ENCODE measurements at regions not wholly inside any gene's neighbourhood (a gene's known extent, or its start where the extent isn't known, plus 50 kb on each side); places are given as distances from the start of the nearest gene placed in this dataset.

DNA sequence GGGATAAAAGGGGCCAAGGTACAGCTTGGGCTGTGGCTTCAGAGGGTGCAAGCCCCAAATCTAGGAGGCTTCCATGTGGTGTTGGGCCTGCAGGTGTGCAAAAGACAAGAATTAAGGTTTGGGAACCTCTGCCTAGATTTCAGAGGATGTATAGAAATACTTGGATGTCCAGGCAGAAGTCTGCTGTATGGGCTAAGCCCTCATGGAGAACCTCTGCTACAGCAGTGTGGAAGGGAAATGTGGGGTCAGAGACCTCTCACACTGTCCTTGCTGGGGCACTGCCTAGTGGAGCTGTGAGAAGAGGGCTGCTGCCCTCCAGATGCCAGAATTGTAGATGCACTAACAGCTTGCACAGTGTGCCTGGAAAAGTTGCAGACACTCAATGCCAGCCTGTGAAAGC, 880.6 kb upstream of the ID2 start:
- no peak for FAIRE-seq
- no peaks in the 10 kb centered on the region for H3K9me1 ChIP-seq (ENCODE audit: control insufficient read depth, insufficient read depth, low read length)
- H3K4me1 ChIP-seq (replicated peaks in 1 of 2; ENCODE audit: control insufficient read depth in 2 of 2, insufficient read depth in 2 of 2, low read length in 2 of 2) = no peaks in the 10 kb centered on the region
- in situ Hi-C loops (cut with MboI) = no loop called here
- ChIA-PET CTCF (ENCODE audit: low intra/inter-chr PET ratio) (no interaction called here), POLR2A (no interaction called here)
- TF ChIP-seq KAT2B (IDR thresholded peaks at IDR 0.05; ENCODE audit: low read depth, low read length) (no peak), ZNF592 (IDR thresholded peaks at IDR 0.05) (no peak), SRSF1 (IDR thresholded peaks at IDR 0.05; ENCODE audit: low read depth, low read length) (no peak), ZNF668 (CRISPR knock-in tag; IDR thresholded peaks at IDR 0.05) (no peak), ZNF316 (IDR thresholded peaks at IDR 0.05) (no peak), KLF16 (IDR thresholded peaks at IDR 0.05) (no peak), ZNF121 (CRISPR knock-in tag; conservative IDR thresholded peaks at IDR 0.05) (no peak), HOXB6 (CRISPR knock-in tag; IDR thresholded peaks at IDR 0.05; ENCODE audit: borderline replicate concordance) (no peak), GTF2F1 (IDR thresholded peaks at IDR 0.05; ENCODE audit: low read depth, low read length) (no peak), POU5F1 (IDR thresholded peaks at IDR 0.05; ENCODE audit: borderline replicate concordance, low read depth, low read length, partially characterized antibody) (no peak), KLF6 (CRISPR knock-in tag; IDR thresholded peaks at IDR 0.05; ENCODE audit: borderline replicate concordance) (no peak), NFE2L1 (tag; IDR thresholded peaks at IDR 0.05; ENCODE audit: borderline replicate concordance, low read depth) (no peak), CHCHD3 (CRISPR knock-in tag; IDR thresholded peaks at IDR 0.05) (no peak)
- H4K20me1 ChIP-seq (replicated peaks; ENCODE audit: control insufficient read depth, insufficient read depth, low read length) = no peaks in the 10 kb centered on the region
- no peak for DNase-seq (ENCODE audit: extremely low read depth in 1 of 4, low spot score in 3 of 4)
- no peak overlapping the region for H2AFZ ChIP-seq (ENCODE audit: low read depth, low read length)
- BruUV-seq (replicated peaks) = no TSS peak
- no peak overlapping the region for H3K4me2 ChIP-seq (ENCODE audit: insufficient read depth, low read length)
- no peaks in the 10 kb centered on the region for H3K36me3 ChIP-seq (ENCODE audit: control insufficient read depth, insufficient read depth, low read length)
- H3K9ac ChIP-seq (ENCODE audit: insufficient read depth in 1 of 2, low read depth in 2 of 2, low read length in 2 of 2) = no peak overlapping the region
- intact Hi-C loops (cut with micrococcal nuclease) = no loop called here
- no peak overlapping the region for H3K4me3 ChIP-seq
- no peaks in the 10 kb centered on the region for H3K79me2 ChIP-seq (ENCODE audit: control insufficient read depth, insufficient read depth, low read length)
- no peaks in the 10 kb centered on the region for H3K9me3 ChIP-seq (replicated peaks; ENCODE audit: control insufficient read depth, insufficient read depth, low read depth, low read length)
- H3K27me3 ChIP-seq (ENCODE audit: control insufficient read depth in 2 of 2, insufficient read depth in 2 of 2, low read length in 2 of 2) = no peaks in the 10 kb centered on the region
- H3K27ac ChIP-seq (ENCODE audit: extremely low read depth, low read depth, low read length) = no peak overlapping the region
- no peak for ATAC-seq

Measured in K562 (cell line).